Activated CD4-positive, alpha-beta T cell treated with anti-CD3 and anti-CD28 coated beads, Interleukin-2, amount 50 U/mL, for 4 hours (primary cell): ENCODE measurements at regions not wholly inside any gene's neighbourhood (a gene's known extent, or its start where the extent isn't known, plus 50 kb on each side); places are given as distances from the start of the nearest gene placed in this dataset.
"Not testable (repeated sequence)": the region's sequence is repeated elsewhere in the genome, so short reads cannot be mapped to it uniquely, and the experiment has no call there.

Experiments
- DNase-seq, 2 experiments: peaks; one replicate each; pipeline ENCODE4 v3.0.0-alpha.2; 2020

GRCh38 chr3:177885063-177885462, 651.2 kb upstream of the KCNMB2 start:
- no peak for DNase-seq

GRCh38 chr3:177886501-177886900, 649.7 kb upstream of the KCNMB2 start:
- no peak for DNase-seq

- no peak for DNase-seq
Measured at GRCh38 chr3:177887475-177887874, 648.8 kb upstream of the KCNMB2 start.

GRCh38 chr3:177889161-177889560, 647.1 kb upstream of the KCNMB2 start:
- no peak for DNase-seq

- no peak for DNase-seq
Measured at GRCh38 chr3:177889652-177890358, 646.4 kb upstream of the KCNMB2 start.

- no peak for DNase-seq
Measured at GRCh38 chr3:177890359-177890683, 645.9 kb upstream of the KCNMB2 start.

- not testable (repeated sequence) for DNase-seq
Measured at GRCh38 chr3:177891569-177891968, 644.7 kb upstream of the KCNMB2 start.

- DNase-seq, result no peak
Measured at GRCh38 chr3:177893331-177893730, 642.9 kb upstream of the KCNMB2 start.

GRCh38 chr3:177894081-177894728, 642.0 kb upstream of the KCNMB2 start:
- no peak for DNase-seq

GRCh38 chr3:177898185-177898584, 638.1 kb upstream of the KCNMB2 start:
- no peak for DNase-seq

GRCh38 chr3:177899275-177900067, 636.8 kb upstream of the KCNMB2 start:
- no peak for DNase-seq

- no peak for DNase-seq
Measured at GRCh38 chr3:177902876-177903275, 633.4 kb upstream of the KCNMB2 start.

- no peak for DNase-seq
Measured at GRCh38 chr3:177904621-177905020, 631.6 kb upstream of the KCNMB2 start.

GRCh38 chr3:177905173-177906125, 630.8 kb upstream of the KCNMB2 start:
- no peak for DNase-seq

- no peak for DNase-seq
Measured at GRCh38 chr3:177906126-177906511, 630.1 kb upstream of the KCNMB2 start.

GRCh38 chr3:177906578-177907229, 629.5 kb upstream of the KCNMB2 start:
- DNase-seq, result no peak

GRCh38 chr3:177909530-177909929, 626.7 kb upstream of the KCNMB2 start:
- DNase-seq, result not testable (repeated sequence)

GRCh38 chr3:177914224-177914623, 622.0 kb upstream of the KCNMB2 start:
- no peak for DNase-seq

GRCh38 chr3:177916461-177916860, 619.8 kb upstream of the KCNMB2 start:
- DNase-seq, result no peak

- DNase-seq, result no peak
Measured at GRCh38 chr3:177917234-177917861, 618.9 kb upstream of the KCNMB2 start.

GRCh38 chr3:177921153-177921552, 615.1 kb upstream of the KCNMB2 start:
- DNase-seq, result no peak

GRCh38 chr3:177924261-177924660, 612.0 kb upstream of the KCNMB2 start:
- DNase-seq, result no peak
